Activated CD4-positive, alpha-beta T cell treated with anti-CD3 and anti-CD28 coated beads, Interleukin-10, Interleukin-2, amounts not matched to agents 100 ng/mL and 50 ng/mL, durations not matched to agents 16 hours and 8 hours (primary cell): ENCODE measurements at regions not wholly inside any gene's neighbourhood (a gene's known extent, or its start where the extent isn't known, plus 50 kb on each side); places are given as distances from the start of the nearest gene placed in this dataset.

Experiments
- DNase-seq: peaks from one replicate; pipeline ENCODE4 v3.0.0-alpha.2; 2020

GRCh38 chr18:67219821-67220220 is 296.7 kb downstream of the DSEL start:
- DNase-seq, result no peak

DNA sequence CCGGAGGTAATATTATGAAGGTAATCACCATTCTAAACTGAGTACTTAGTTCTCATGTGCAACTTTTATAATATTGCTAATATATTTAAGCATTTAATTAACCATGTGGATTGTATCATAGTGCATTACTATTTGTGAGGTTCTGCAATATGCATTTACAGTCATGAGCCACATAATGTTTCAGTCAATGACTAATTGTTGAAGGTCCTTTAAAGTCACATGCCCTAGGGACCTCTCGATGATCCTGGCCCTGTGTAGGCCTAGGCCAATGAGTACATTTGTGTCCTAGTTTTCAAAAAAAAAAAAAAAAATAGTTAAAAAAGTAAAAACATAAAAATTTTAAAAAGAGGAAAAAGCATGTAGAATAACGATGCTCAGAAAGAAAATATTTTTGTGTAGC is 298.0 kb downstream of the DSEL start:
- DNase-seq, result no peak

DNA sequence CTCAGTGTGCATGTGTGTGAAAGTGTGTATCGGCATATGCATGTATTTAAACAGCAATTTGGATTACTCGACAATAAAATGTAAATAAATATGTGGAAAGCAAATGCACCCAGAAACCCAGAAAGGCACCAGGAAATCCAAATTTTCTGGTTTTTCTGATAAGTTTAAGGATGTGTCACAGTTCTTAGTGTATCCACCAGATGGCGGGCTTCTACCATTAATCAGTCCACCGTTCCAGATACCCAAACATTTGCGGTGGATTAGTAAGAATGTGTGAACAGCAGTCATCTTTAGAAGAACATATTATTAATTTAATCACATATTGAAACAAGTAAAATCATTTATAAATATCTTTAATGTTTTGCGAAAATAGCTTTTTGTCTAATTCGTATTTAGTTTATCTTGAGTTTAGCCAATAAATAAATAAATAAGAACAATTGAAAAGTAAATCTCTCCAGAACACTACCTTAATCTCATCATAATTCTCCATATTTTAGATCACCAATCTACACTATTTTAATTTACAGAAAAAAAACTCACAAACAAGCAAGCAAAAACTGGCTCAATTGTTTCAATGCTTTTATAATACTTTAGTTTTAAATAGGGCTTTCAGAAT is 298.9 kb downstream of the DSEL start:
- peak; percentile 67 for DNase-seq

DNA sequence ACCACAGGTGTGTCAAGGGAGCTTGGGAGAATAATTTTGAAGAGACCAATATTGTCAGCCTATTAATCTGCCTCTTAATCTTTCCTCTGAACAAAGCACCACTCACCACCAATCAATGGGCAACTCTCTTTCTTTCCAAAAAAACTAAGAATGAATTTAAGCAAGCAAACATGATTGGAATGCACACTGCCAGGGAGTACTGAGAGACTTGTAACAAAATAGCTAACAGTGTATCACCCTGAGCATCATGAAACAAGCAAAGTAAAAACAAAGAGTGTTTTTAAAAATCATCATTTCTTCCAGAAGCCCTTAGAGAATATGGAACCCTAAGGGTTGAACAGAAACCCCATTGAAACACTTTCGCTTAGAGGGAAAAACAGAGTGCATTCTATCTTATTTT is 299.7 kb downstream of the DSEL start:
- DNase-seq, result no peak

GRCh38 chr18:67215686-67216085 is 300.8 kb downstream of the DSEL start:
- no peak for DNase-seq

DNA sequence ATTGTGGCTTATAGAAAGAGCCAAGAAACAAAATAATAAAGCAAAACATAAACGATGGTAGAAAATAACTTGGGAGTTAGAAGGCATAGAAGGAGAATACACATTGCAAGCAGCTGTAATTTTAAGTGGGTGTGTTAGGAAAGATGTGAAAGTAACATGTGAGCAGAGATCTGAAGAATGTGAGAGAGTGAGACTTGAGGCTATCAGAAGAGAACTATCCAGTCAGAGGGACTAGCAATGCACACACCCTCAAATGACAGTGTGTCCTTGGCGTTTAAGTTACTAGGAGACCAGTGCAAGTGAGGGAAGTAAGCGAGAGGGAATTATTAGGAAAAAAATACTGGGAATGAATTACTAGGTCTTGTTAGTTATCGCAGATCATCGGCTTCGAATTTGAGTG is 304.9 kb downstream of the DSEL start:
- no peak for DNase-seq

DNA sequence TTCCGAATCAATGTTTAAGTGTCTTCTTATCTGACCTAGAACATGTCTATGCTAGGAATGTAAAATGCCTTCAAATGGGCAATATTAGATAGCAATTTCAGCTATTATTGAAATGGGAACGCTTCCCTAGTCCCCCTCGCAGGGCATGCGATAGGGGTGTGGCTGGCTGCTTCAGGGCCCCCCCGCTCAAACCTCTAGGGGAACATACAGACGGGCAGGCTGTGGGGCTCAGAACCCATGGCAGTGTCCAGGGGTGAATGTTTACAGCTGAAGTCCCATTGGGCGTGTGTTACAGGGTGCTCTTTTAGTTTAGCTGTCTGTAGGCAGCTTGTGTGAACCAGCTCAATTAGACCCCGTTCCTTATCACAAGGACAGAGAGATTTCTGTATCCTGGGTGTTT is 315.9 kb downstream of the DSEL start:
- no peak for DNase-seq

GRCh38 chr18:67199993-67200617 is 316.4 kb downstream of the DSEL start:
- peak; percentile 37 for DNase-seq

- DNase-seq, result no peak
Measured at GRCh38 chr18:67194886-67195285, 321.6 kb downstream of the DSEL start.

DNA sequence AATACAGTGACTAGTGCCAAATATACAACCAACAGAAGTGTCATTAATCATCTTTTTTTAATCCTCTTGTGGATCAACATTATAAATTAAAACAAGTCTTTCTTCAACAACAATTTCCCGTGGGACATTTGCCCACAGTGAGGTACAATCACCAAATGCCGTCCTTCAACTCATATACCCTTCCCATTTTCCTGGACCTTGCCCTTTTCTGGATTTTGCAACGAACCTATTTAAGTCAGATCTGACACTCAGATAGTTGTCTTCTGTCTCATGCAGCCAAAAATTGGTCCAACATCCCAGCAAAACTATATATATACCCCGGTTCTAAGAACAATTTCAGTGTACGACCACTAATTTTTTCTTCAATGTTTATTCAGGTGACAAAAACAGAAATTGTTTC is 324.0 kb downstream of the DSEL start:
- DNase-seq, result no peak

GRCh38 chr18:67183398-67183797 is 333.1 kb downstream of the DSEL start:
- DNase-seq, result no peak

GRCh38 chr18:67179726-67180125 is 336.8 kb downstream of the DSEL start:
- DNase-seq, result no peak

DNA sequence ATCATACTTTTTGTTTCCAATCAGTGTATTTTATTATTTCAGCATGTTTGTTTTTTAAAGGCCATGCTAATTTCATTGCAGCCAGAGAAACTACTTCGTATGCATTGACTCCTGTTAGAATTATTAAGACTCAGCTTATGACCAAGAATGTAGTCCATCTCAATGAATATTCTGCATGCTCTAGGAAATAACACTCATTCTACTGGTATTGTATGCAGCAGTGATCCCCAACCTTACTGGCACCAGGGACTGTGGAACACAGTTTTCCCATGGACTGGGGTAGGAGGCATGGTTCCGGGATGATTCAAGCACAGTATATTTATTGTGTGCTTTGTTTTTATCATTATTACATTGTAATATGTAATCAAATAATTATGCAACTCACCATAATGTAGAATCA is 356.9 kb downstream of the DSEL start:
- DNase-seq, result no peak

GRCh38 chr18:67154979-67155378 is 361.5 kb downstream of the DSEL start:
- DNase-seq, result no peak

GRCh38 chr18:67151366-67151765 is 365.2 kb downstream of the DSEL start:
- no peak for DNase-seq

DNA sequence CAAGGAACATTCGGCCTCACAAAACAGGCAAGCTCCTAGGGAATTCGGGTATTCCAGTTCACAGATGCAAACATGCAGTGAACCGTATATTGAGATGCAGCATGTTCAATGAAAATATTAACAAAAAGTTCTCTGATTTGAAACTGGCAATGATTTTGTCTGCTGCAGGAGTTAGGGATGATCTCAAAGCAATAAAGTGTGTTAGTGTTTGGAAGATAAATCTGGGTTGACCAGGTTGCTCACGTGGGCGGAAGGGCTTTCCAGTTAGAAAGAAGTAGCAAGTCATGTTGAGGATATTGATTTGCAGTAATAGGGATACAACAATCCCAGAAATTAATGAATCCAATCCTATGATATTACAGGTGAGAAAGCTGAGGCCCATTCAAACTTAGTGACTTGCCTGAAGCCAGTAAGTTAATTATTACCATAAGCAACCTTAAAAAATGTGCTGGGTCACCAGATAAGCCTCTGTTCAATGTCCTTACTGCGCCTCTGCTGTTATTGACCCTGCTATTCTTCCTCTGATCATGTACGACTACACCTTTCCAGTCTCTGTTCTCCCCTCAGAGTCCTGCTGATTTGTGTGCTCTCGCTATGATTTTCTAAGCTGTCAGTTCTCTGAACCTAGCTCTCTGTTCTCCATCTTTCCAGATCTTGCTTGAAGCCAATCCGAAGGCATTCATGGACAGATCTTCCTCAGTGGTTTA is 370.8 kb downstream of the DSEL start:
- DNase-seq, result no peak

GRCh38 chr18:67144329-67144728 is 372.2 kb downstream of the DSEL start:
- no peak for DNase-seq

- DNase-seq, result no peak
Measured at GRCh38 chr18:67143028-67143427, 373.5 kb downstream of the DSEL start.

- DNase-seq, result no peak
Measured at GRCh38 chr18:67142604-67143003, 373.9 kb downstream of the DSEL start.

- DNase-seq, result no peak
Measured at GRCh38 chr18:67140495-67140894, 376.0 kb downstream of the DSEL start.

GRCh38 chr18:67139899-67140298 is 376.6 kb downstream of the DSEL start:
- no peak for DNase-seq

DNA sequence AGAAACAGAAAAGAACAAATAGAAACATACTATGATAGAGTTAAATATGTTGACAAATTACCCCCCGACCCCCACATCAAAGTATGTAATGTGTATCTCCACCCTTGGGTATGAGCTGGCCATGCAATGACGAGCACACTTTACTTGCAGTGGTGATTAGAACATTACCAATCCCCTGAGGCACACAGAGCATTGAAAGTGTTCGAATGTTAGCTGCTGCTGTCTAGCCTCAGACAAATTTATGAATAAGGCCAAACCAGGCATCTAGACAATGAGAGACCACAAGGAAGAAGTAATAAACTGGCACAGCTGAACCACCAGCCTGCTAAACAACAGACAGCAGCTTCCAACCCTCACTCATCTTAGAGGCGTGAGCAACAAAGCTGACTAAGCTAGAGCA is 380.5 kb downstream of the DSEL start:
- no peak for DNase-seq

DNA sequence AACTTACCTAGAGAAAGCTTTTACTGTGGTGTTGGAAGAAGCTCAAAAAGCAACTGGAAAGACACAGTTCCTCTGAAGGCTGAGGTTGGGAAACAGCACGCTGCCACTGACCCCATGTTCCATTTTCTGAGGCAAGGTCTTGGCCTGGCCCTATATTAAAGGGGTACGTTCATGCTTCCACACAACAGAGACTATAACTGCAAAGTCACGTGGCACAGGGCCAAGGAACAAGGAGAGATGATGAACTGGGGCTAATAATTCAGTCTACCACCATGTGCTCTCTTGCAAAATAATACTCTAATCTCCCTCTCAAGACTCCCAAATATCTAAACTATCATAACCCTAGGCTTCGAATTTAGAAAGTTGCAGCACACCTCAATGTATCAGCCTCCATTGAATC is 381.6 kb downstream of the DSEL start:
- no peak for DNase-seq

DNA sequence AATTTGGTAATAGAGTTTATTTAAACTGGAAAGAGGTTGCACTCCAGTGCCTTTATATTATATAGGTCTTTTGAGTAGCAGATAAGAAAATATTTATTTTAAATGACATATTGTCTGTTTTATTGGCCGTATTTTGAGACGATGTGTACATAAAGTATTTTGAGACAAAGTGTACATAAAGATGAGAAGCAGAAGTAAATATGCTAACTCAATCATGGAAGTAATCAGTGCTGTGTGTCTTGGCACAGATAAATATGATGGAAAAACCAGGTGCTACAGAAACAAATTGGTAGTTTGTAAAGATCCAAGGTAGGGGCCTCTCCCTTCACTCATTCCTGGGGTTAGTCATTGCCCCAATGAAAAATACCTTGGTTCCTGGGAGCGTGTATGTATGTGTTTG is 382.9 kb downstream of the DSEL start:
- no peak for DNase-seq

- DNase-seq, result no peak
Measured at GRCh38 chr18:67132919-67133318, 383.6 kb downstream of the DSEL start.
